H1 (cell line): ENCODE measurements at regions not wholly inside any gene's neighbourhood (a gene's known extent, or its start where the extent isn't known, plus 50 kb on each side); places are given as distances from the start of the nearest gene placed in this dataset.

ENCODE experiments used
- CTCF ChIA-PET: fragments of 300-600 bp; sonication (Branson Sonifier 250); formaldehyde crosslinking; loops from one replicate; lab custom pipeline; 2021; ENCODE audit not compliant: partially characterized antibody; lab: Charles Lee
- POLR2A ChIA-PET: fragments of 300-600 bp; sonication (Branson Sonifier 250); formaldehyde crosslinking; loops from one replicate; lab custom pipeline; 2021; ENCODE audit warnings: inconsistent platforms; ENCODE audit not compliant: partially characterized antibody; lab: Charles Lee
- DNase-seq, 2 experiments: peaks; one replicate each; pipeline versions ENCODE4 v3.0.0 to v3.0.0-alpha.2; 2010 to 2022; ENCODE audit warnings: low spot score in 2 of 2, low read depth in 1 of 2, mixed read lengths in 1 of 2
- FAIRE-seq: peaks from 2 replicates; lab custom pipeline; 2011; peaks lifted over from hg19 to GRCh38; lab: Jason Lieb, UNC
- H2AFZ ChIP-seq: 2 replicates; pipeline ENCODE4 v1.8.1; 2012; ENCODE audit warnings: low read length, inconsistent platforms
- H2AK5ac ChIP-seq: 2 replicates; pipeline ENCODE4 v1.6.1; 2013; ENCODE audit warnings: low read depth, low read length
- H2BK120ac ChIP-seq: replicated peaks from 2 replicates; pipeline ENCODE3; 2013; ENCODE audit warnings: low read depth, low read length, inconsistent platforms
- H2BK12ac ChIP-seq: 2 replicates; pipeline ENCODE4 v1.6.1; 2013; ENCODE audit warnings: low read depth, low read length
- H2BK15ac ChIP-seq: 2 replicates; pipeline ENCODE4 v1.6.1; 2013; ENCODE audit warnings: low read length
- H2BK20ac ChIP-seq: 2 replicates; pipeline ENCODE4 v1.6.1; 2013; ENCODE audit warnings: low read length
- H2BK5ac ChIP-seq: 2 replicates; pipeline ENCODE4 v1.6.1; 2013; ENCODE audit warnings: low read depth, low read length
- H3K14ac ChIP-seq: 2 replicates; pipeline ENCODE4 v1.6.1; 2013; ENCODE audit warnings: inconsistent platforms; ENCODE audit not compliant: insufficient read length
- H3K18ac ChIP-seq: 2 replicates; pipeline ENCODE4 v1.6.1; 2013; ENCODE audit warnings: low read length; ENCODE audit errors: extremely low read depth
- H3K23ac ChIP-seq: 2 replicates; pipeline ENCODE4 v1.6.1; 2013; ENCODE audit warnings: inconsistent platforms; ENCODE audit not compliant: insufficient read length
- H3K23me2 ChIP-seq: 2 replicates; pipeline ENCODE4 v1.6.1; 2013; ENCODE audit warnings: low read depth, low read length
- H3K27ac ChIP-seq: 2 replicates; pipeline ENCODE4 v1.6.1; 2011; ENCODE audit warnings: low read depth, low read length, inconsistent platforms
- H3K27me3 ChIP-seq, 4 experiments: replicated peaks in 1 of 4; 1 replicate in 1 of 4; 2 replicates in 3 of 4; pipeline versions ENCODE4 v1.6.1 to v1.8.1; 2011 to 2013; ENCODE audit warnings: low read length in 3 of 4, mild to moderate bottlenecking in 3 of 4, inconsistent platforms in 2 of 4, mixed read lengths in 2 of 4, moderate library complexity in 1 of 4; ENCODE audit not compliant: control insufficient read depth in 3 of 4, insufficient read depth in 3 of 4; ENCODE audit errors: extremely low read depth in 1 of 4
- H3K36me3 ChIP-seq, 4 experiments: 2 replicates each; pipeline versions ENCODE4 v1.6.1 to v1.8.1; 2011 to 2013; ENCODE audit warnings: mild to moderate bottlenecking in 4 of 4, low read length in 3 of 4, moderate library complexity in 2 of 4, control low read depth in 1 of 4, inconsistent platforms in 1 of 4; ENCODE audit not compliant: insufficient read depth in 4 of 4, control insufficient read depth in 2 of 4
- H3K4ac ChIP-seq: replicated peaks from 2 replicates; pipeline ENCODE3; 2013; ENCODE audit warnings: low read length, low read depth, mixed read lengths, inconsistent platforms; ENCODE audit not compliant: insufficient read length
- H3K4me1 ChIP-seq, 4 experiments: replicated peaks in 1 of 4; 1 replicate in 1 of 4; 2 replicates in 3 of 4; pipeline versions ENCODE4 v1.6.1 to v1.8.1; 2011 to 2013; ENCODE audit warnings: low read length in 3 of 4, inconsistent platforms in 2 of 4, mixed read lengths in 1 of 4; ENCODE audit not compliant: insufficient read depth in 4 of 4, control insufficient read depth in 3 of 4
- H3K4me2 ChIP-seq, 2 experiments: 2 replicates each; pipeline versions ENCODE4 v1.6.1 to v1.8.1; 2011 to 2013; ENCODE audit warnings: low read depth in 2 of 2, low read length in 2 of 2, control low read depth in 1 of 2, inconsistent platforms in 1 of 2, mild to moderate bottlenecking in 1 of 2; ENCODE audit not compliant: insufficient read depth in 1 of 2
- H3K4me3 ChIP-seq, 4 experiments: fragments of 200-600, 300-600 bp in 1 of 4; sonication (generic), shearing (Covaris generic), sonication (Bioruptor Twin) in 1 of 4; 2 replicates each; pipeline versions ENCODE4 v1.5.1 to v1.8.1; 2011 to 2016; ENCODE audit warnings: low read length in 4 of 4, low read depth in 3 of 4, control low read depth in 2 of 4, inconsistent platforms in 2 of 4, mild to moderate bottlenecking in 2 of 4, mixed read lengths in 1 of 4, moderate library complexity in 1 of 4; ENCODE audit not compliant: insufficient read depth in 2 of 4; ENCODE audit errors: extremely low read depth in 1 of 4
- H3K56ac ChIP-seq: replicated peaks from 2 replicates; pipeline ENCODE3; 2013; ENCODE audit warnings: low read depth, mild to moderate bottlenecking, mixed read lengths, low read length, inconsistent platforms; ENCODE audit not compliant: insufficient read length
- H3K79me1 ChIP-seq: 2 replicates; pipeline ENCODE4 v1.6.1; 2013; ENCODE audit warnings: low read depth, low read length, control low read depth
- H3K79me2 ChIP-seq, 2 experiments: 2 replicates each; pipeline versions ENCODE4 v1.6.1 to v1.8.1; 2012 to 2013; ENCODE audit warnings: low read length in 2 of 2, mild to moderate bottlenecking in 2 of 2, inconsistent platforms in 1 of 2; ENCODE audit not compliant: insufficient read depth in 2 of 2, control insufficient read depth in 1 of 2
- H3K9ac ChIP-seq, 4 experiments: replicated peaks in 1 of 4; 1 replicate in 1 of 4; 2 replicates in 3 of 4; pipeline versions ENCODE4 v1.6.1 to v1.8.1; 2011 to 2013; ENCODE audit warnings: low read depth in 3 of 4, low read length in 3 of 4, control low read depth in 2 of 4, mild to moderate bottlenecking in 2 of 4, moderate library complexity in 2 of 4, inconsistent platforms in 1 of 4; ENCODE audit errors: extremely low read depth in 1 of 4
- H3K9me3 ChIP-seq, 2 experiments: 2 replicates each; pipeline versions ENCODE4 v1.6.1 to v1.8.1; 2012 to 2013; ENCODE audit warnings: mild to moderate bottlenecking in 2 of 2, moderate library complexity in 2 of 2, control low read depth in 1 of 2, inconsistent platforms in 1 of 2, low read depth in 1 of 2, low read length in 1 of 2, mixed read lengths in 1 of 2; ENCODE audit not compliant: insufficient read depth in 2 of 2
- H4K20me1 ChIP-seq, 2 experiments: replicated peaks in 1 of 2; 2 replicates each; pipeline versions ENCODE3 to v1.8.1; 2011 to 2013; ENCODE audit warnings: inconsistent platforms in 2 of 2, low read length in 2 of 2, mild to moderate bottlenecking in 1 of 2; ENCODE audit not compliant: insufficient read depth in 2 of 2, control insufficient read depth in 1 of 2
- H4K5ac ChIP-seq: 2 replicates; pipeline ENCODE4 v1.6.1; 2013; ENCODE audit warnings: low read length, low read depth, mixed read lengths, inconsistent platforms; ENCODE audit not compliant: insufficient read length
- H4K8ac ChIP-seq: 2 replicates; pipeline ENCODE4 v1.8.0; 2013; ENCODE audit warnings: mild to moderate bottlenecking, moderate library complexity, low read length, inconsistent platforms; ENCODE audit not compliant: insufficient read depth; ENCODE audit errors: extremely low read depth
- H4K91ac ChIP-seq: replicated peaks from 2 replicates; pipeline ENCODE3; 2013; ENCODE audit warnings: low read length, mixed read lengths, inconsistent platforms; ENCODE audit not compliant: insufficient read length
- BCL11A ChIP-seq, 2 experiments: IDR thresholded peaks; one replicate each; pipeline ENCODE4 v1.6.1; 2011; ENCODE audit warnings: low read depth in 2 of 2, low read length in 2 of 2, mild to moderate bottlenecking in 2 of 2
- EP300 ChIP-seq, 2 experiments: IDR thresholded peaks; 1 replicate in 1 of 2; 2 replicates in 1 of 2; pipeline ENCODE4 v1.6.1; 2011 to 2012; ENCODE audit warnings: low read depth in 2 of 2, low read length in 2 of 2, mild to moderate bottlenecking in 2 of 2, borderline replicate concordance in 1 of 2, inconsistent platforms in 1 of 2, moderate library complexity in 1 of 2
- MAX ChIP-seq: IDR thresholded peaks from 2 replicates; pipeline ENCODE4 v1.6.1; 2012; ENCODE audit warnings: inconsistent platforms
- PHF8 ChIP-seq: fragments of 200-600 bp; sonication (generic); conservative IDR thresholded peaks from 2 replicates; pipeline ENCODE4 v1.7.1; 2012; ENCODE audit warnings: low read depth, mild to moderate bottlenecking, inconsistent platforms, low read length, moderate library complexity
- RXRA ChIP-seq: IDR thresholded peaks from 2 replicates; pipeline ENCODE4 v1.6.1; 2011; ENCODE audit warnings: low read depth, mild to moderate bottlenecking, low read length, moderate library complexity; ENCODE audit not compliant: insufficient read depth
- SAP30 ChIP-seq: fragments of 300-600 bp; sonication (generic); IDR thresholded peaks from 2 replicates; pipeline ENCODE4 v1.7.1; 2012; ENCODE audit warnings: low read length, moderate library complexity, mild to moderate bottlenecking, inconsistent platforms; ENCODE audit not compliant: insufficient read depth, insufficient replicate concordance
- USF2 ChIP-seq: IDR thresholded peaks from 2 replicates; pipeline ENCODE4 v1.6.1; 2011; ENCODE audit warnings: low read length, improper control_type of control experiment
- WGBS, 2 experiments: shearing (Covaris generic) in 1 of 2; methylation state at CpG; one replicate each; pipeline versions ENCODE4 v1.1.6 to v1.1.7; 2013 to 2015; ENCODE audit warnings: low lambda C conversion rate in 2 of 2, mixed read lengths in 2 of 2, inconsistent platforms in 1 of 2, low coverage in 1 of 2, missing lambda C conversion rate in 1 of 2; ENCODE audit not compliant: insufficient replicate concordance in 2 of 2, insufficient coverage in 1 of 2, insufficient read length in 1 of 2; ENCODE audit errors: extremely low coverage in 1 of 2, missing lambda C conversion rate in 1 of 2; 5-methylcytosine and 5-hydroxymethylcytosine counted together

GRCh38 chr7:37526623-37527022 lies 78.0 kb upstream of the ELMO1 start:
- ChIA-PET CTCF (interaction anchor here (1.2 to 1.4 kb wide), 2 partner anchors 17 to 206 kb away, joined by 3 to 4 read pairs; no protein-coding TSS in a partner anchor), POLR2A (no interaction called here)
- H3K4me3 ChIP-seq = no peak overlapping the region
- H3K9me3 ChIP-seq = no peaks in the 10 kb centered on the region
- no peak overlapping the region for H4K91ac ChIP-seq
- no peak overlapping the region for H2AFZ ChIP-seq
- H3K23me2 ChIP-seq = no peaks in the 10 kb centered on the region; the same call in 1 of the 2 replicates
- no peak overlapping the region for H3K18ac ChIP-seq
- DNase-seq = no peak
- 88% methylated on average over 4 of the region's 4 CpGs; no CpG with 5 or more reads in 1 of the 2 experiments for WGBS, 2 experiments
- no peak overlapping the region for H2BK15ac ChIP-seq
- no peak overlapping the region for H3K4me2 ChIP-seq
- no peak overlapping the region for H3K27ac ChIP-seq
- no peak overlapping the region for H2BK120ac ChIP-seq
- H3K4ac ChIP-seq = no peak overlapping the region
- H2AK5ac ChIP-seq = no peak overlapping the region
- H2BK12ac ChIP-seq = no peak overlapping the region
- no peak overlapping the region for H4K8ac ChIP-seq
- H3K27me3 ChIP-seq = no peaks in the 10 kb centered on the region
- H3K56ac ChIP-seq = no peak overlapping the region
- H3K36me3 ChIP-seq = no peaks in the 10 kb centered on the region
- H3K23ac ChIP-seq = no peak overlapping the region
- no peaks in the 10 kb centered on the region for H3K79me1 ChIP-seq
- H4K20me1 ChIP-seq = no peaks in the 10 kb centered on the region
- no peak overlapping the region for H3K14ac ChIP-seq
- FAIRE-seq = no peak
- H4K5ac ChIP-seq = no peak overlapping the region
- no peak overlapping the region for H3K9ac ChIP-seq
- no peaks in the 10 kb centered on the region for H3K79me2 ChIP-seq
- no peaks in the 10 kb centered on the region for H3K4me1 ChIP-seq
- H2BK20ac ChIP-seq = no peak overlapping the region
- H2BK5ac ChIP-seq = no peak overlapping the region
- no peak for TF ChIP-seq EP300 (IDR thresholded peaks at IDR 0.05; ENCODE audit: borderline replicate concordance in 1 of 2, low read depth in 2 of 2, low read length in 2 of 2)
- TF ChIP-seq PHF8 = no peak
- no peak for TF ChIP-seq BCL11A (IDR thresholded peaks at IDR 0.05; ENCODE audit: low read depth in 2 of 2, low read length in 2 of 2)
- TF ChIP-seq SAP30 = no peak
- no peak for TF ChIP-seq RXRA
- no peak for TF ChIP-seq USF2
- no peak for TF ChIP-seq MAX
